ENCODE measurements at regions not wholly inside any gene's neighbourhood (a gene's known extent, or its start where the extent isn't known, plus 50 kb on each side); places are given as distances from the start of the nearest gene placed in this dataset.

DNA sequence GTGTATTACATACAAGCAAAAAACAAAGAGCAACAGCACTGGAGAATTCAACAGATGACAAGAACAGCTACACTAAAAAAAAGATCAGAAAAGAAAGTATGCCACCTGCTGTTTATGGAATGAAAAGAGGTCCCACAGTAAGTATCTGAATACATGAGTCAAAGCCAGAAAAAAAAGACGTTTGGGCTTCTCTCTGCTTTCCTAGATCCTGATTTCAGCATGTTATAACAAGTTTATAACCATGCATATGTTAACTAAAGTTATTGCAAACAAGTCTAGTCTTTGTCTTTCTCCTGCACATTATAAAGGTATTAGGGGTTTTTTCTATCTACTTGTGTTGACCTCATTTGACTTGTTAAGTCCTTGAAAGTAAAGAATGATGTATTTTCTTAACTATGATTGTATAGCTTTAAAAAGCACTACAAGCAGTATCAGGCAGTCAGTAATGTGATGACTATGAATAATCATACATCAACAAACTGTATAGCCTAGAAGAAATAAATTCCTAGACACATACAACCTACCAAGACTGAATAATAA, 108.5 kb upstream of the COL5A2 start:
- TF ChIP-seq, protein P1, sequence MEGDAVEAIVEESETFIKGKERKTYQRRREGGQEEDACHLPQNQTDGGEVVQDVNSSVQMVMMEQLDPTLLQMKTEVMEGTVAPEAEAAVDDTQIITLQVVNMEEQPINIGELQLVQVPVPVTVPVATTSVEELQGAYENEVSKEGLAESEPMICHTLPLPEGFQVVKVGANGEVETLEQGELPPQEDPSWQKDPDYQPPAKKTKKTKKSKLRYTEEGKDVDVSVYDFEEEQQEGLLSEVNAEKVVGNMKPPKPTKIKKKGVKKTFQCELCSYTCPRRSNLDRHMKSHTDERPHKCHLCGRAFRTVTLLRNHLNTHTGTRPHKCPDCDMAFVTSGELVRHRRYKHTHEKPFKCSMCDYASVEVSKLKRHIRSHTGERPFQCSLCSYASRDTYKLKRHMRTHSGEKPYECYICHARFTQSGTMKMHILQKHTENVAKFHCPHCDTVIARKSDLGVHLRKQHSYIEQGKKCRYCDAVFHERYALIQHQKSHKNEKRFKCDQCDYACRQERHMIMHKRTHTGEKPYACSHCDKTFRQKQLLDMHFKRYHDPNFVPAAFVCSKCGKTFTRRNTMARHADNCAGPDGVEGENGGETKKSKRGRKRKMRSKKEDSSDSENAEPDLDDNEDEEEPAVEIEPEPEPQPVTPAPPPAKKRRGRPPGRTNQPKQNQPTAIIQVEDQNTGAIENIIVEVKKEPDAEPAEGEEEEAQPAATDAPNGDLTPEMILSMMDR (IDR thresholded peaks at IDR 0.05; ENCODE audit: low read depth, low read length, poor library complexity, severe bottlenecking), result peak; percentile 41
- no peak for TF ChIP-seq EZH2phosphoT487 (IDR thresholded peaks at IDR 0.05; ENCODE audit: borderline replicate concordance, low read length)

All from DOHH2 (cell line).